ENCODE measurements at regions not wholly inside any gene's neighbourhood (a gene's known extent, or its start where the extent isn't known, plus 50 kb on each side); places are given as distances from the start of the nearest gene placed in this dataset.

DNA sequence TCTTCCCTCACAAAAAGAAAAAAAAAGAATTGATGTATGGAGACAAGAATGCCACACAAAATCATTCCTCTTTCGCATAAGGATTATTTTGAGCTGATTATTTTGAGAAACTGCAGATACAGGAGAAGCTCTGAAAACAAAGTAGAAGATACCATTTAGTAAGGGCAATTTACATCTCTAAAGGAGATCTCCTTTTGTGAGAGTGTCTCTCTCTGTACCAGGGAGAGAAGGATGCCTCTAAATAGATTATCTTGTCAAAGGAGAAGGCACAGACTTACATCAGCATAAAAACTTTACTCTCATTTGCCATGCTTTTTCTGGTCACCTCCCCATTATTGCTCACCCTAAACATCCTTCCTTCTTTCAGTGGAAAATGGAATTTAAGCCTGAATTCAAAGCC, 747.9 kb upstream of the COBL start:
- TF ChIP-seq, protein P1, sequence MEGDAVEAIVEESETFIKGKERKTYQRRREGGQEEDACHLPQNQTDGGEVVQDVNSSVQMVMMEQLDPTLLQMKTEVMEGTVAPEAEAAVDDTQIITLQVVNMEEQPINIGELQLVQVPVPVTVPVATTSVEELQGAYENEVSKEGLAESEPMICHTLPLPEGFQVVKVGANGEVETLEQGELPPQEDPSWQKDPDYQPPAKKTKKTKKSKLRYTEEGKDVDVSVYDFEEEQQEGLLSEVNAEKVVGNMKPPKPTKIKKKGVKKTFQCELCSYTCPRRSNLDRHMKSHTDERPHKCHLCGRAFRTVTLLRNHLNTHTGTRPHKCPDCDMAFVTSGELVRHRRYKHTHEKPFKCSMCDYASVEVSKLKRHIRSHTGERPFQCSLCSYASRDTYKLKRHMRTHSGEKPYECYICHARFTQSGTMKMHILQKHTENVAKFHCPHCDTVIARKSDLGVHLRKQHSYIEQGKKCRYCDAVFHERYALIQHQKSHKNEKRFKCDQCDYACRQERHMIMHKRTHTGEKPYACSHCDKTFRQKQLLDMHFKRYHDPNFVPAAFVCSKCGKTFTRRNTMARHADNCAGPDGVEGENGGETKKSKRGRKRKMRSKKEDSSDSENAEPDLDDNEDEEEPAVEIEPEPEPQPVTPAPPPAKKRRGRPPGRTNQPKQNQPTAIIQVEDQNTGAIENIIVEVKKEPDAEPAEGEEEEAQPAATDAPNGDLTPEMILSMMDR (IDR thresholded peaks at IDR 0.05; ENCODE audit: low read length) = no peak
- no peak for TF ChIP-seq EZH2 (IDR thresholded peaks at IDR 0.05; ENCODE audit: borderline replicate concordance, low read length)

All from OCI-LY1 (cell line).